ENCODE measurements at regions not wholly inside any gene's neighbourhood (a gene's known extent, or its start where the extent isn't known, plus 50 kb on each side); places are given as distances from the start of the nearest gene placed in this dataset.

GRCh38 chr4:17316566-17316965 lies 195.3 kb downstream of the QDPR start:
- TF ChIP-seq POLR2A (IDR thresholded peaks at IDR 0.05) (no peak), CTCF (IDR thresholded peaks at IDR 0.05) (no peak)
- no peak overlapping the region for H3K4me3 ChIP-seq
- DNase-seq, result no peak
- H3K9me3 ChIP-seq (replicated peaks in 1 of 3), result no peaks in the 10 kb centered on the region
- H3K36me3 ChIP-seq (replicated peaks in 1 of 2), result no peaks in the 10 kb centered on the region
- intact Hi-C loops (cut with DNase I), result no loop called here
- H3K4me1 ChIP-seq (replicated peaks in 1 of 2), result no peaks in the 10 kb centered on the region
- 70 to 87% (median 85%) methylated on average over 1 of the region's 1 CpG for WGBS, 4 donors
- no peak overlapping the region for H3K27ac ChIP-seq
- H3K27me3 ChIP-seq, result no peaks in the 10 kb centered on the region

GRCh38 chr4:17315459-17315858 lies 196.4 kb downstream of the QDPR start:
- TF ChIP-seq CTCF (IDR thresholded peaks at IDR 0.05), result no peak
- no peak for TF ChIP-seq POLR2A (IDR thresholded peaks at IDR 0.05)
- DNase-seq, result no peak
- intact Hi-C loops (cut with DNase I), result no loop called here

GRCh38 chr4:17313194-17313593 lies 198.7 kb downstream of the QDPR start:
- H3K4me3 ChIP-seq, result no peak overlapping the region
- WGBS, 4 donors, result 69 to 75% (median 71%) methylated on average over 2 of the region's 2 CpGs
- H3K27me3 ChIP-seq, result no peaks in the 10 kb centered on the region
- H3K9me3 ChIP-seq (replicated peaks in 1 of 3), result no peaks in the 10 kb centered on the region
- no peaks in the 10 kb centered on the region for H3K4me1 ChIP-seq (replicated peaks in 1 of 2)
- no peak for DNase-seq
- no peaks in the 10 kb centered on the region for H3K36me3 ChIP-seq (replicated peaks in 1 of 2)
- H3K27ac ChIP-seq, result no peak overlapping the region
- TF ChIP-seq POLR2A (IDR thresholded peaks at IDR 0.05) (no peak), CTCF (IDR thresholded peaks at IDR 0.05) (no peak)
- intact Hi-C loops (cut with DNase I), result no loop called here

More at GRCh38 chr4:17315459-17315858, 196.4 kb downstream of the QDPR start:
- no peak overlapping the region for H3K27ac ChIP-seq
- no peaks in the 10 kb centered on the region for H3K4me1 ChIP-seq (replicated peaks in 1 of 2)
- H3K36me3 ChIP-seq (replicated peaks in 1 of 2), result no peaks in the 10 kb centered on the region
- H3K9me3 ChIP-seq (replicated peaks in 1 of 3), result no peaks in the 10 kb centered on the region
- no peaks in the 10 kb centered on the region for H3K27me3 ChIP-seq
- no peak overlapping the region for H3K4me3 ChIP-seq

- intact Hi-C loops (cut with DNase I), result no loop called here
- H3K27me3 ChIP-seq, result no peaks in the 10 kb centered on the region
- WGBS, 4 donors, result 47 to 61% (median 54%) methylated on average over 1 of the region's 1 CpG
- no peak for DNase-seq
- no peak overlapping the region for H3K27ac ChIP-seq
- no peaks in the 10 kb centered on the region for H3K36me3 ChIP-seq (replicated peaks in 1 of 2)
- H3K4me1 ChIP-seq (replicated peaks in 1 of 2), result no peaks in the 10 kb centered on the region
- no peak overlapping the region for H3K4me3 ChIP-seq
- TF ChIP-seq CTCF (IDR thresholded peaks at IDR 0.05) (no peak), POLR2A (IDR thresholded peaks at IDR 0.05) (no peak)
- no peaks in the 10 kb centered on the region for H3K9me3 ChIP-seq (replicated peaks in 1 of 3)
Observed at GRCh38 chr4:17310269-17310652, 201.6 kb downstream of the QDPR start.
